Fibroblast of skin of right quadriceps (primary cell): ENCODE measurements at regions not wholly inside any gene's neighbourhood (a gene's known extent, or its start where the extent isn't known, plus 50 kb on each side); places are given as distances from the start of the nearest gene placed in this dataset.
A peak's percentile ranks its signal among the peaks of the same experiment; 100 is the strongest.

Experiments used
- DNase-seq: peaks from one replicate; pipeline ENCODE4 v3.0.0-alpha.2; 2013

DNA sequence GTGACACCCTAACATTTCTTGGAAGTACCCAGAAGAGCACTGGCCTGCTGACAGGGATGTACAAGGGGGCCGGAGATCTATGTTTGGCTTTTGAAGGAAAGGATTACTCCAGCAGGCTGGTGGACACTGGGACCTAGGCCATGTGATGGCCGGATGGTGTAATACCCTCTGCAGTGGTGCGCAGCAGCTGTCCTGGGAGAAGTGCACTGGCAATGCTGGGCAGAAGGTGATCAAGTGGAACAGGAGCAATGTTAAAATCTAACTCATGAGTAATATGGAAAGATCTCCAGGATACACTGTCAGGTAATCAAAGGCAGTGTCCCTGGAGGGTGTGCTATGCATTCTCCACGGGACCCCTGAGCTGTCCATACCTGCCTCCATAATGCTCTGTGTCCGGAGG is 71.2 kb upstream of the POMGNT2 start:
- DNase-seq = no peak

DNA sequence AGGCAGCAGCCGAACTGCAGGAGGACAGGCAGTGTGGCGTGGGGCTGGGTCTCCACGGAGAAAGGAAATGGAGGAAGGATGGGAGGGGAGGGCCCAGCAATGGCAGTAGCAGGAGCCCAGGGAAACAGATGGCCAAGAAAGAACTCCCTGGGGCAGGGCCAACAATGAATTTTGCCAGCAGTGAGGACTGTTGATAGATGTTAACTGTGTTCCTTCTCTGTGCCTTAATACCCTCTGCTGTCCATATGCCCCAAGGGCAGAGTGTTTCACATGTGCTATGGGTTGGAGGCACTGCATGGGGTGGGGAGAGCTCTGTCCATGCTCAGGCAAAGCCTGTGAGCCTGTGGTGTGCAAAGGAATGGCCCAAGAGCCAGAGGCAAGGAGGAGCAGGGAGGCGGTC is 70.8 kb upstream of the POMGNT2 start:
- DNase-seq = no peak

DNA sequence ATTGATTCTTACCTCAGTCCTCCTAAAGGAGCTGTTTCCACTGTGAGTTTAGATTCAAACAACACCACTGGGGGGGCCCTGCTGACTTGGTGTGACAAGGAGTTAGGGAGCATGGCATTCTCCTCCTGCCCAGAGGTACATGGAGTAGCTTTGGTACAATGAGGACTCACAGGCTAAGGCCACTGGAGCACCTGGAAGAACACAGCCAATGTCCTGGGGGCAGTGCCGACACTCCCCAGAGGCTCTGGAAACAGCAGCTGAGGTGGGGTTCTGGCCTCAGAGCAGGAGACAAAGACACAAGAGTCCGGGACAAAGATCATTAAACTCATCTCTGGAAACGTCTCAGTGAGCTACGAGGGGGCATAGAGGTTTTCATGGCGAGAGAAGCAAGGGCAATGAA is 69.7 kb upstream of the POMGNT2 start:
- DNase-seq = no peak

DNA sequence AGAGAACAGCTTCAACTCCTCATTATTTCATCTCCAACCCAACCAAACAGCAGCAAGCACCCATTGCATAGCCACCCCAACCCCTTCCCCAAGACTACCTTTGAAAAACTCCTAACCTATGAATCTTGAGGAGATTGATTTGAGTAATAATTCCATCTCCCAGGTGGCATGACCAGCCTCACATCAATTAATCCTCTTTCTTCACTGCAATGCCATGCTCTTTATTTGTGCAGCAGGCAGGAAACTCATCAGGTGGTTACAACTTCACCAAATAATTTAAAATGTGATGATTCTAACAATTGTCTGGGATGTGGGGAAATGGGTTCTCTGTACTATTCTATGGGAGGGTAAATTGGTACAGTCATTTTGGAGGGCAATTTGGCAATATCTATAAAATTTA is 68.1 kb upstream of the POMGNT2 start:
- DNase-seq = no peak

DNA sequence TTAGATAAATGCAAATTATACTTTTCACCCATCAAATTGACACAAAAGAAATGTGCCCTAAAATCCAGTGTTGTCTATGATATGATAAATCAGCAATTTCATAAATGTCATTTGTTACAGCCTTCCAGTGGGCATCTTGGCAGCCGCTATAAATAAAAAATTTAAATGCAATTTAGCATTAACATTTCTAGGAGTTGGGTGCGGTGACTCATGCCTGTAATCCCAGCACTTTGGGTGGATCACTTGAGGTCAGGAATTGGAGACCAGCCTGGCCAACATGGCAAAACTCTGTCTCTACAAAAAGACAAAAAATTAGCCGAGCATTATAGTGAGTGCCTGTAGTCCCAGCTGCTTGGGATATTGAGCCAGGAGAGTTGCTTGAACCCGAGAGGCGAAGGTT is 65.9 kb upstream of the POMGNT2 start:
- DNase-seq = no peak

DNA sequence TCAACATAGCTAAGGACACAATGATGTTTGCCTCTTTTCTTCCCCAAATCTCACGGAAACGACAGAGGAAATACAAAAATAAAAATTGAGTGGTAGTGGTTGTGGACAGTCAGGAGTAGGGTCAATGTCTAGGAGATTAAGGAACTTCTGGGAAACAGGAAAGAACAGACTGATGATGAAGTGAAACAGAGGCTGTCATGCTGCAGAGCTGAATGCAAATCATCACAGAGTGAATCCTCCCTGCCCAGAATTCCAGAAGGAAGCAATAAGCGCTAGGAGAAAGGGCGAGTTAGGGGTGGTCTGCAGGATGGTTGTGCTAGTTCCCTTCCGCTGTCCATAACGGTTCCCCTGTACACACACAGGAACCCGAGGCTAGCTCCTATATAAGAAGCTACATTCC is 64.7 kb upstream of the POMGNT2 start:
- DNase-seq = no peak

DNA sequence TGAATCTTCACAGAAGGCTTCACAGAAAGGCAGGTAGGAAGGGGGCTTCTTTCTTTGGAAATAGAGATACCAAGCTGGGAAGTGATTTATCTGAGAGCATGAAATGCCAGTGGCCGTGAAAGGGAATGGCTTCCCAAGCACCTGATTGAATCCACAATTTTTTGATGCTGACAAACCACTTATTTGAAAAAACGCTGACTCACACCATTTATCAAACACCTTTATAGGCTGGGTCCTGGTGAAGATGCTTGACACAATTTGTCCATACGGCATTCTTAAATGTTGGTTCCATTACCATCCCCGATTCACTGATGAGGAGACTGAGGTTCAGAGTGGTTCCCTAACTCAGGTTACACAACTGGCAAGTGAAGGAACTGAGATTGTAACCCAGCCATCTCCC is 64.1 kb upstream of the POMGNT2 start:
- no peak for DNase-seq

DNA sequence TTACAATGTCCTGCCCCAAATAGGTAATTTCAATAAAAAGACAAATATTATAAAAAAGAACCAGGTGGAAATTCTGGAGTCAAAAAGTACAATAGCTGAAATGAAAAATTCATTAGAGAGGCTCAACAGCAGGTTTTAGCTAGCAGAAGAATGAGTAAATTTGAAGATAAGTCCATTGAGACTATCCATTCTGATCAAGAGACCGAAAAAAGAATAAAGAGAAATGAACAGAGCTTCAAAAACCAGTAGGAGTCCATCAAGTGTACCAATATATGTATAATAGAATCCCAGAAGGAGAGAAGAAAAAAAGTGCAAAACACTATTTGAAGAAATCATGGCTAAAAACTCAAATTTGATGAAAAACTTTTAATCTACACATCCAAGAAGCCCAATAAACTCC is 60.5 kb upstream of the POMGNT2 start:
- DNase-seq = no peak

DNA sequence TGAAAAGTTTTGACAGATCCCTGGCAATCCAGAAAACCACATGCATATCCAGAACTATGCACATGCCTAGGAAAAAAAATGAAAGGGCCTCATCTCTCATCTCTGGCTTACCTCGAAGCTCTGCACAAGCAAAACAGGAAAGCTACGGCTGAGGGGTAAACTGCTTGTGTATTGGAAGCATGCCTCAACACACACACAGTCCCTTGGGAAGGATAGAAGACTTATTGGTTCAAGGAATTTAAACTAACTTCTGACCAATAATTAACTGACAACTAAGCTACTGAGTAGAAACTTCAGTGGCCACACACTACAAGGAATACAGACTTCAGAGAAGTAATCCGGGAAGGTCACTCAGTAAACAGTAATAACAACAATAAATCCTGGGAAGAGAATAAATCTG is 59.9 kb upstream of the POMGNT2 start:
- no peak for DNase-seq

DNA sequence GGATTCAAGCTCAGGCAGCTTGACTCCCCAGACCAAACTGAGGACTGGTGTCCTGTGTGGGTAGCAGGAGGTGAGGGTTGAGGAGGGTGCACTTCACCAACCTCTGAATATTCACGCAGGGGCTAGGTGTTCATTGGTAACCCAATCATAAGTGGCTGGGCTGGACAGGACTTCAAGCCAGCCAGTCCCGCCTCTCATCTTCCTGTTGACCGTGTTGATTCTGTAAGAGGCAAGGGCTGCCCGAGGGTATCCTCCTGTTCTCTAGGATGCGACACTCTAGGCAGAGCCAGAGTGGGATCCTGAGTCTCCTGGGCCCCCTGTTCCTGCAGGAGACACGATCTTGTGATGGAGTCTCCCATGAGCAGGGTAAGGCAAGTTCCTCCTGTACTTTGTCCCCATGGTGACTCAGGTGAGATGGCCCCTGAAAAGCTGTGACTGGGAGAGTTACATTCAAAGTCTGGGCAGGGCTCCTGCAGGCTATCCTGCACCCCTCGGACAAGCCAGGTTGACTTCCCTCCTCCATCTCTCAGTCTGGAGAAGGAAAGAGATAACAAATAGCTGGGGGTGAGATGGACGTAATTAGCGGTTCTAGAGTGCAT is 58.1 kb upstream of the POMGNT2 start:
- DNase-seq = no peak

DNA sequence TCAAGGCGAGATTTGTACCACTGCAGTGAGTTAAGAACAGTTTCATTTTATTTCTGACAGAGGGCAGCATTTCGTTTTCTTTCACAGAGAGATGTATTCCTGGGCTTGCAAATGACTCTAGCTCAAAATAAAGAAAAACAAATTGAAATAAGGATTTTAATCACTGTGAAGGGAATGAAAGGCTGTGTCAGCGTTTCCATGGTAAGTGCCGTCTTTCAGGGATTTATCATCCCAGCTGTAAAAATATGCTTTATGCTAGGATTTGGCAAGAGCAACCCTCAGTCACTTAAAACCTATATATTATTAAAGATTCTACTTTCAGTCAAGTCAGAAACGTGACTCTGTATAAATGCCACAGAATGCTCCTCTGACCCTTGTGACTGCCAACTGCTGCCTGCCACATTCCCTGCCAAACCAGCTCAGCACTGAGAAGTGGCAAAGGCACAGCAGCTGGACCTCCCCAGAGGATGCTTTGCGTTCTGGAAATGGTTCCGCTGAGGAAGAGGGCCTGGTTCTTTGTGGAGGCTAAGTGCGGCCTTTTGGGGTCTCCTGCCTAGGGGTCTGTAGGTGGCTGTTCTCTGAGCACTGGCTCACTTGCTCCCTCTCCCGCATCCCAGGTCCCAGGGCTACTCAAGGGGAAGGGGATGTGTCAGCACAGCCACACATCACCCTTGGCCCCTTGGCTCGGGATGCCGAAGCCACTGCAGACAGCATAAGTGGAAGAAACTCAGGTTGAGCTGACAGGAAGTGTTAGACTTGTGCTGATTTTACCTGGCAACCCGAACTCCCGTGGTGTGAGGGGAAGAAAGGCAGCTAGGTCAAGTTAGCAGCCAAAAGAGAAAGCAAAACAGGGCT is 56.6 kb upstream of the POMGNT2 start:
- DNase-seq = peak; percentile 58

DNA sequence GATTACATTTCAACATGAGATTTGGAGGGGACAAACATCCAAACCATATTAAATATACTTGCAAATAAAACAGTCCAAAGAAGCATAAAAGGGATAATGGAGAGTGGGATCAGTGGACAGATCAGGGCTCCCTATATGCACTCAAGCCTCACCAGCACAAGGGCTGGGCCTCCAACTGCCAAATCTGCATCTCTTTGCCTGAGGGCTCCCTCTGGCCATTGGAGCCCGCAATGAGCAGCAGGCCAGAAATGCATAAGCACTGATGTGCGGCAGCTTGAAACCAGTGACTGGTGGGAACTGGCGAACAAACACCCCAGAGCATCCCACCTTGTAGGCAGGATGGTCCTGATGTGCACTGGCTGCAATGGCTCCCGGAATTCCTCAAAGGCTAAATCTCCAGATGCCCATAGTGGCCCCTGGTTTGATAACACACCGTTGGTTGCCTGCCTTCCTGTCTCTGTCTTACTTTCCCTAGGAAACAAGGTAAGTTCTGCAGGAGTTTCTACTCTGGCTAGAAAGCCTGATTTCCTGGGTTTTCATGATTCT is 55.9 kb upstream of the POMGNT2 start:
- DNase-seq = no peak

DNA sequence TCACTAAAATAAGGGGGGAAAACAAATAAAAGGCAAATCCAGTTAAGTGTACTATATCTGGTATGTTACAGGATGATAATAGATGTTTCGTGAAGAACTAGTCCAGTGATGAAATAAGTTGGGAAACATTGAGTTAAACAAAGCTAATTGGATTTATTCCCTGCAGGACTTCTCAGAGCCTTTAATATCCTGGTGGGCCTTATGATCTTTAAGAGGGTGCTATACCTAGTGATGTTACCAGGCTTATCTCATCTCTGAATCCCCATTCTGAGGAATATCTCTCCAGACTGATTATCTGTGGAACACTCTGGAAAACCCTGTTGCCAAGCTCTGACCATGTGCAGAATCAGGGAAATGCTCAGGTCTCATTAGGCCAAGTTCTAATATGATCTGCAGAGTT is 54.8 kb upstream of the POMGNT2 start:
- DNase-seq = no peak

DNA sequence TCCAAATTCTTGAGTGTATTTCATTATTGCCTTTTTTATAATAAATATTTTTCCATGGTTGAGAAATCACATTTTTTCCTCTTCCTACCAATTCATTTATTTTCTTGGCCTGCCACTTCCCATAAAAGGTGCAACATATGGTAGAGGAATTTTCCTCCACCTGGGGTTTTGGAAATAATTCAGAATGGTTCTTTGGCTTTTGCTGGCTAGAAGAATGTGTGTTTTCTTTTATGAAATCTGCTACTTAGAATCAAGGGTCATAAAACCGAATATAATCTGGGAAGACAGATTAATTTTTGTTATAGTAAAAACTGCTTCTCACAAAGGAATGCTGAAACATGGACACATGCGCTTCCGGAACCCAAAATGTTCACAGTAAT is 54.0 kb upstream of the POMGNT2 start:
- DNase-seq = no peak

DNA sequence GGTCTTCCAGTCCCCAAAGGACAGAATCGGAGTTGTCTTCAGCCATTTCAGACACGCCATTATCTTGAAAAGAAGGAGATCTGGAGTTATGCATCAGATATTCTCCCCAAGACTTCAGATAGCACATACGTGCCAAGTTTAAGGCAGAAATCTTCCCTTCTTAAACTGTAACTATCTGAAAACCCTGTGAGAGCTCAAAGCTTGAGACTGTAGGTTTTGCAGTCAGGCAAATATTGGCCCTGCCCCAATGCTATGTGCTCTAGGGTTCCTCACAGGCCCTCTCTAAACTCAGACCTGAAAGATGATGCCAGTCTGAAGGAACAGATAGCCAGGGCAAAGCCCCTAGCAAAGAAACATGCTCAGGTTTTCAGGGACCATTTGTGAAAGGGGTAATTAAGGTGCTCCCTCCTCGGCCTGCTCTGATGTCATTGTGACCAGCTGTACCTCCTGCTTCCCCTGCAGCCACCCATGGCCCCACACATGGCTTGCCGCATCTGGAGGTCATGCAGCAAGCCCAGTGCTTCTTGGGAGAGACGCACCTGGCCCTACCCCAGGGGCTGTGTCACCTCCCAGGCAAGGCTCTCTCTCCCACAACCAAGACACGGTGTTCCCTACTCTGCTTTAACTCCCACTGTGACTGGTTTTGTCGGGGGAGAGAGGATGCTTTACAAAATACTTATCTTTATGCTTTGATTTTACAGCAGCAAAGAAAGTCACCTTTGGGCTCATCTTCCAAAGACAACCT is 53.4 kb upstream of the POMGNT2 start:
- DNase-seq = no peak

DNA sequence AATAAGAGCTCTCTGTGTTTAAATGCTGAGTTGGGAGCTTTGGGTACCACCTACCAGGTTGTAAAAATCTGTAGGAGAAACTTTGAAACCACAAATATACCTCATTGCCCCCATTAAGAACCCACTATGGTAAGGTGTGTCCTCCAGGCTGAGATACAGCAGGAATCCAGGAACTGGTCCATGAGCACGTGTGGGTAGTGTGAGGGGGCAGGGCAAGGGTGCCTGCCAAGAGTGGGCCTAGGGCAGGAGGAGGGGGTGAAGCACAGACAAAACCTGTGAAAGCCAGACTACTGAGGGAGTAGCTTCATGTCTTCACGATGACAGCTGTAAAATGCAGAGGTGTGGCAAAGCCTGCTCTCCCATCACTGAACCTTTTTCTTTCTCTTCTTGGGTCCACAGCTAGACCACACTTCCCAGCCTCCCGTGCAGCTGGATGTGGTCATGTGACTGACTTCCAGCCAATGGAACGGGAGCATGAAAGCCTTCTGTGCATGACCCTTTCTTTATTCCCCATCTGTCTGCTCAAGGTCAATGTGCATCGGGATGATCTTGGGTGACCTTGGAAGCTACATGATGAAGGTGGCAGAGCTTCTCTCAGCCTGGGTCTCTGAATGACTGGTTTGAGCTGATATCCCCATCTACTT is 51.1 kb upstream of the POMGNT2 start:
- no peak for DNase-seq

DNA sequence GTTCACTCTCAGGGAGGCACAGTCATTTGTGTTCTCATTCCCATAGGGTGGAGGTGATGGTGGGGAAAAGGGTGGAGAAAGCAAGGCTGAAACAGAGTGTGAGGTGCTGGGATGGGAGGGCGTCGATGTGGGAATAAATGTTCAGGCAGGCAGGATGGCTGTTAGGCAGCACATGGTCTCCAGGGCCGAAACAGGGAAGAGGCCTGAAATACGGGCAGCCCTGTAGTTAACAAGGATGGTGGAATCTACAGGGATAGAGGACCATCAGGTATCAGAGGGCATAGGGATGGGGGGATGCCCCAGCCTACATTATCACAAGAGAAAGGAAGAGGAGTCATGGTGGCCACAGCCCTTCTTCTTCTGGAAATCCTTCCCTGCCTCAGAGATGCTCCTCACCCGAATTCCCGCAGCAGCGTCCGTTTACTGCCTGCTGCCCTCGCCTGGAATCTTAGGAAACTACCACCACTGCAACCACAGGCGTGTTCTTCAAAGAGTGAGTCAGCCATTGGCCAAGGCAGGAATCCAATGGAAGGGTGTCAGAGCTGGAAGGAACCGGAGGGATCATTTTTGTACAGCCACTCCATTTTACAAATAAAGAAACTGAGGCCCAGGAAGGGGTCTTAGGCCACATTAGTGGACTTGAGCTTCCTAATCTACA is 49.7 kb upstream of the POMGNT2 start:
- DNase-seq = peak; percentile 77
